Activated T-helper 1 cell treated with anti-CD3 and anti-CD28 coated beads, Interleukin-12 subunit alpha, Interleukin-12 subunit beta, Interleukin-2, Interleukin-4 antibody, amounts not matched to agents 30 ng/mL and 10 ng/mL and 1 ng/mL, durations not matched to agents 14 hours and 24 hours and 36 hours (primary cell): ENCODE measurements at regions not wholly inside any gene's neighbourhood (a gene's known extent, or its start where the extent isn't known, plus 50 kb on each side); places are given as distances from the start of the nearest gene placed in this dataset.
"Not testable (repeated sequence)": the region's sequence is repeated elsewhere in the genome, so short reads cannot be mapped to it uniquely, and the experiment has no call there.

ENCODE experiments used
- DNase-seq: peaks from one replicate; pipeline ENCODE4 v3.0.0; 2021; ENCODE audit warnings: low spot score
- H3K27ac Mint-ChIP-seq: one replicate; pipeline ENCODE4 v1.8.0; 2021; ENCODE audit warnings: mild to moderate bottlenecking, mixed read lengths
- H3K27me3 Mint-ChIP-seq: one replicate; pipeline ENCODE4 v1.8.0; 2022; ENCODE audit warnings: mild to moderate bottlenecking, moderate library complexity, mixed read lengths; ENCODE audit not compliant: insufficient read depth
- H3K36me3 Mint-ChIP-seq: one replicate; pipeline ENCODE4 v1.8.0; 2021; ENCODE audit warnings: low read depth, mixed read lengths
- H3K4me1 Mint-ChIP-seq: one replicate; pipeline ENCODE4 v1.8.0; 2021; ENCODE audit warnings: low read depth, mixed read lengths
- H3K4me3 Mint-ChIP-seq: one replicate; pipeline ENCODE4 v1.8.0; 2021; ENCODE audit warnings: mild to moderate bottlenecking, moderate library complexity, mixed read lengths
- H3K9me3 Mint-ChIP-seq: one replicate; pipeline ENCODE4 v1.8.0; 2021; ENCODE audit warnings: mixed read lengths
- intact Hi-C: fragments of 100-400 bp; cut with micrococcal nuclease; formaldehyde crosslinking; loops from one replicate; pipeline ENCODE4 v1.15.1; 2024

DNA sequence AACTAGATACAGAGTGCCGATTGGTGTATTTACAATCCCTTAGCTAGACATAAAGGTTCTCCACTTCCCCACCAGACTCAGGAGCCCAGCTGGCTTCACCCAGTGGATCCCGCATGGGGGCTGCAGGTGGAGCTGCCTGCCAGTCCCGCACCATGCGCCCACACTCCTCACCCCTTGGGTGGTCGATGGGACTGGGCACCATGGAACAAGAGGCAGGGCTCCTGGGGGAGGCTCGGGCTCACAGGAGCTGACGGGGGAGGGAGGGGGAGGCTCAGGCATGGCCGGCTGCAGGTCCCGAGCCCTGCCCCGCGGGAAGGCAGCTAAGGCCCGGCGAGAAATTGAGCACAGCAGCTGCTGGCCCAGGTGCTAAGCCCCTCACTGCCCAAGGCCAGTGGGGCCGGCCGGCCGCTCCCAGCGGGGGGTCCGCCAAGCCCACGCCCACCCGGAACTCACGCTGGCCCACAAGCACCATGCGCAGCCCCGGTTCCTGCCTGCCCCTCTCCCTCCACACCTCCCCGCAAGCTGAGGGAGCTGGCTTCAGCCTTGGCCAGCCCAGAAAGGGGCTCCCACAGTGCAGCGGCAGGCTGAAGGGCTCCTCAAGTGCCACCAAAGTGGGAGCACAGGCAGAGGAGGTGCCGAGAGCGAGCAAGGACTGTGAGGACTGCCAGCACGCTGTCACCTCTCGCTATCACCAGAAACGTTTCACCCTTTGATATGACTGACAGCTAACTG lies 1213.1 kb downstream of the SUCLG1 start:
- intact Hi-C loops, result not testable (repeated sequence)
- peaks cover 28% of the 10 kb centered on the region for H3K9me3 Mint-ChIP-seq

DNA sequence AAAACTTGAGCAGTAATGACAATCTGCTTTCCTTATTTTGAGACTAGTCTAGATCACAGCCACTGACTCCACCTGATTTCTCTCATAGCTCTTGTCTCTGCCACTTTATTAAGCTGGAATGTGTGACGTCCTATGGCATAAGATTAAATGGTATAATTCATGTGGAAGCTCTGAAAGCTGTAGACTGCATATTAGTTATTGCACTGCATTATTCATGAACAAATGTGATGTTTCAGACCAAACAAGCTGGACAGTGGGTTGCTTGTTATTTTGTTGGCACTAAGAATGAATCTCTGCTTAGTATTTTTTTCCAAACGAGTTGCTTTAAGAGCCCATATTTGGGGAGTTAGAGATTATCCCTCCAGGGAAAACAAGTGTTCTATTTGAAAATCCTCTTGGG lies 1218.5 kb downstream of the SUCLG1 start:
- Mint-ChIP-seq H3K27me3 (no peaks in the 10 kb centered on the region), H3K27ac (no peak overlapping the region), H3K36me3 (no peaks in the 10 kb centered on the region), H3K4me1 (no peaks in the 10 kb centered on the region), H3K9me3 (peaks cover 11% of the 10 kb centered on the region), H3K4me3 (no peak overlapping the region)
- intact Hi-C loops, result no loop called here
- DNase-seq, result no peak

More for the DNA sequence above, 1213.1 kb downstream of the SUCLG1 start:
- H3K27ac Mint-ChIP-seq, H3K36me3 Mint-ChIP-seq, DNase-seq, H3K27me3 Mint-ChIP-seq, H3K4me1 Mint-ChIP-seq, H3K4me3 Mint-ChIP-seq: not testable (repeated sequence)

DNA sequence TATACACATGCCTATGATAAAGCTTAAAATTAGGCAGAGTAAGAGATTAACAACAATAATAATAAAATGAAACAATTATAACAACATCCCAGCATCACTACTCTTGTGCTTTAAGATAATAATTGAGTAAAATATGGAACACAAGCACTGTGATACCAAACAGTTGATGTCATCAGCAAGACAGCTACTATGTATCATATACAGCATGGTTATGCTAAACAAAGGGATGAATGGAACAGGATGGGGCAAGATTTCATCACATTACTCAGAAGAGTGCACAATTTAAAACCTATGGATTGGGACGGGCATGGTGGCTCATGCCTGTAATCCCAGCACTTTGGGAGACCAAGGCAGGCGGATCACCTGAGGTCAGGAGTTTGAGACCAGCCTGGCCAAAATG lies 1221.0 kb downstream of the SUCLG1 start:
- no peak for DNase-seq
- intact Hi-C loops, result no loop called here
- H3K36me3 Mint-ChIP-seq, result no peaks in the 10 kb centered on the region
- H3K4me3 Mint-ChIP-seq, result no peak overlapping the region
- H3K4me1 Mint-ChIP-seq, result no peaks in the 10 kb centered on the region
- H3K9me3 Mint-ChIP-seq, result no peaks in the 10 kb centered on the region
- no peak overlapping the region for H3K27ac Mint-ChIP-seq
- H3K27me3 Mint-ChIP-seq, result no peaks in the 10 kb centered on the region

DNA sequence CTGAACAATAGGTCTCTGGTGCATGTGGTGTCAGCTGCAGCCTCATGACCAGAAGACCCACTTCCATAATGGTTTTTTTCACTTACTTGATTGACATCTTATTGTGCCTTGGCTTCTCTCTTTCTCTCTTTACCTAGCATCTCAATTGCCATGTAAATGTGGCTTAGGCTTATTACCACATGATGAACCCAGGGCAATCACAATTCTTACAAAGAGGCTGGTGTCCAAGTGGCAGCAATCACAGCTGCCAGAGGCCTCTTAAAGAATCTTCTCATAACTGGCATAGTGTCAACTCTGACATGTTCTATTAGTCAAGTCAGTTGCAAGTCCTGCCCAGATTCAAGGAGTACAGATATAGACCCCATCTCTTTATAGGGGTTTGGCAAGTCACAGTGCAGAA lies 1224.8 kb downstream of the SUCLG1 start:
- Mint-ChIP-seq H3K4me3 (no peak overlapping the region), H3K36me3 (no peaks in the 10 kb centered on the region), H3K4me1 (no peaks in the 10 kb centered on the region), H3K27me3 (no peaks in the 10 kb centered on the region), H3K9me3 (no peaks in the 10 kb centered on the region), H3K27ac (no peak overlapping the region)
- intact Hi-C loops, result no loop called here
- DNase-seq, result no peak

DNA sequence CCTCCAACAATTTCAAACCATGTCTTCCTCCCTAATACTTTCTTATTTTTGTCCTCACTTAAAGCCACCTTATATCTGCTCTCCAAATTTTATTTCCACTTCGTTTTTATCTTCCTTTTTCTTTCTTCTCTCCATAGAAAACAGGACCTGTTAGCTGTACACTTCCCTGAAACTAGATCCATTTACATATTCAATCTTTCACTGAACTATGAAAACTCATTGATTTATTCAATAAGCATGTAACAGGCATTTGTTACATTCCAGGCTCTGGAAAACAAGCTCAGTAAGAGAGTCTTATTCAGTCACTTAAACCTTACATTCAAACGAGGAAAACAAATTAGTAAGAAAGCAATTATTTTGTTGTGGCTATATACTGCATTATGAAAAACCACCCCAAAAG lies 1225.3 kb downstream of the SUCLG1 start:
- H3K4me1 Mint-ChIP-seq, result no peaks in the 10 kb centered on the region
- no peaks in the 10 kb centered on the region for H3K9me3 Mint-ChIP-seq
- H3K4me3 Mint-ChIP-seq, result no peak overlapping the region
- no peaks in the 10 kb centered on the region for H3K36me3 Mint-ChIP-seq
- DNase-seq, result no peak
- intact Hi-C loops, result no loop called here
- H3K27ac Mint-ChIP-seq, result no peak overlapping the region
- no peaks in the 10 kb centered on the region for H3K27me3 Mint-ChIP-seq

DNA sequence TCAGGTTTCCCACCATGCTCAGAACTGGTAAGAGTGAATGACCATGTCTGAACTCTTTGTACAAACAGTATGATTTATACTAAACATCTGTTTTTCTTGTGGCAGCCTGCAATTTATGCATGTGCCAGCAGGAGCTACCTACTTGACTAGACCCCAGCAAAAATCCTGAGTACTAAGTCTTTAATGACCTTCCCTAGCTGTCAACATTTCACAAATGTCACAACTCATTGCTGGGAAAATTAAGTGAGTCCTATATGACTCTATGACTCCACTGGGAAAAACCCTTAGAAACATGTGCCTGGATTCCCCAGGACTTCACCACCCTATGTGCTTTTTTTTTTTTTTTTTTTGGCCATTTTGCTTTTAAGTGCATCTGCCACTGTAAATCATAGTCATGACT lies 1225.8 kb downstream of the SUCLG1 start:
- intact Hi-C loops, result no loop called here
- H3K36me3 Mint-ChIP-seq, result no peaks in the 10 kb centered on the region
- H3K27ac Mint-ChIP-seq, result no peak overlapping the region
- no peaks in the 10 kb centered on the region for H3K9me3 Mint-ChIP-seq
- H3K4me1 Mint-ChIP-seq, result no peaks in the 10 kb centered on the region
- H3K4me3 Mint-ChIP-seq, result no peak overlapping the region
- H3K27me3 Mint-ChIP-seq, result no peaks in the 10 kb centered on the region
- no peak for DNase-seq

DNA sequence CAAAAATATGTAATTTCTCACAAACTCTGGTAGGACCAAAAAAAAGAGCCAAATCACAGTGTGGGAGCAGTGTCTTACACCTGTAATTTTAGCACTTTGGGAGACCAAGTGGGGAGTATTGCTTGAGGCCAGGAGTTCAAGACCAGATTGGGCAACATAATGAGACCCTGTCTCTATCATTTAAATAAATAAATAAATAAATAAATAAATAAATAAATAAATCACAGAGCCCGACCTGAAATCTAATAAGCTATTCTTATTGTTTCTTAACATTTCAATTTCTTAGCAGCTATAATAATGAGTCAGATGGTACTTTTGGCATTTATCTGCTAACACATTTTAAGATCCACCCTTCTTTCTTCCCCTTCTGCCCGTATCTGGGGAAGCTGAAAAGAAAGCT lies 1229.6 kb downstream of the SUCLG1 start:
- no peaks in the 10 kb centered on the region for H3K4me1 Mint-ChIP-seq
- intact Hi-C loops, result no loop called here
- H3K9me3 Mint-ChIP-seq, result no peaks in the 10 kb centered on the region
- no peak for DNase-seq
- H3K27ac Mint-ChIP-seq, result no peak overlapping the region
- H3K36me3 Mint-ChIP-seq, result no peaks in the 10 kb centered on the region
- H3K27me3 Mint-ChIP-seq, result no peaks in the 10 kb centered on the region
- no peak overlapping the region for H3K4me3 Mint-ChIP-seq

DNA sequence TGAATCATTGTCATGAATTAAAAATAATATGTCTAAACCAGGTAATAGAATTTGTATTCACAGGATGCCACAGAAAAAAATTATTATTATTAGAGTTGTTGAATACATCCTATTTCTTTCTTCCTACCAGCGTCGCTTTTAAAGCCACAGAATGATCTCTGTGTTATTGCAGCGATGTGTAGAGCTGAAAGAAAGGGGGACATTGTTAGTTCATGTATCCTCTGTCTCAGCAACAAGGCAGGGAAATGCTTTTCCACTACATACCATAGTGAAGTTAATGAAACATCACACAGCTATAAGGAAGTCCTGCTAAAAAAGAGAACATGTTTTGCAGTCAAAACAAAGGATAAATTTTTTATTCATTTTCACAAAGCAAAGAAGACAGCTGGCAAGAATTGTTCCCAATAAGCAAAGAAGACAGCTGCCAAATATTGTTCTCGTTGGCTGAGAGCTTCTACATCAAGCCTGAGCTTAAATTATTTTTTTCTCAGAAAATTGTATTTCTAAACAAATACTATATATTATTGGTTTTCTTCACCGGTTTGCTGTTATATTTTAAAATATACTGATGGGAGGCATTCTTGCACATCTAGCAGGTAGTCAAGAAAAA lies 1234.4 kb downstream of the SUCLG1 start:
- intact Hi-C loops, result no loop called here
- H3K27me3 Mint-ChIP-seq, result no peaks in the 10 kb centered on the region
- DNase-seq, result no peak

DNA sequence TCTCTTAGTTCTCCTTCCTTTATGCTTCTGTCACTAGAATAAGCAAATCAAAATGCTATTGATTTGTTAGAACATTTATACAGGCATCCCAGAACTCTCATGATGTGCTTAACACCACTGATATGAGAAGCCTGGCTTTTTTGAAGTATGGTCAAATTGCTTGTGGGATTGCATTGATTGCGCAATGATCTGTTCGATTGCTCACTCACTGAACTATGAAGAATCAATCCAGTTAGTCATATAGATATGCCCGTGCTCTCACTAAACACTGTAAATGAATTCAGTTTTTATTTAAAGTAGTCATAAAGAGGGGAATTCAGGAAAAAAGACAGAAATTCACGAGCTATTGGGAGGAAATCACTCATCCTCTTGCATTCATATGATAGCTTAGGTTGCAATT lies 1237.8 kb downstream of the SUCLG1 start:
- Mint-ChIP-seq H3K36me3 (no peaks in the 10 kb centered on the region), H3K27ac (no peak overlapping the region), H3K27me3 (no peaks in the 10 kb centered on the region), H3K4me3 (no peak overlapping the region), H3K4me1 (no peaks in the 10 kb centered on the region), H3K9me3 (no peaks in the 10 kb centered on the region)
- DNase-seq, result no peak
- intact Hi-C loops, result no loop called here

More for the DNA sequence above, 1234.4 kb downstream of the SUCLG1 start:
- Mint-ChIP-seq H3K9me3 (no peaks in the 10 kb centered on the region), H3K4me3 (no peak overlapping the region), H3K27ac (no peak overlapping the region), H3K4me1 (no peaks in the 10 kb centered on the region), H3K36me3 (no peaks in the 10 kb centered on the region)

DNA sequence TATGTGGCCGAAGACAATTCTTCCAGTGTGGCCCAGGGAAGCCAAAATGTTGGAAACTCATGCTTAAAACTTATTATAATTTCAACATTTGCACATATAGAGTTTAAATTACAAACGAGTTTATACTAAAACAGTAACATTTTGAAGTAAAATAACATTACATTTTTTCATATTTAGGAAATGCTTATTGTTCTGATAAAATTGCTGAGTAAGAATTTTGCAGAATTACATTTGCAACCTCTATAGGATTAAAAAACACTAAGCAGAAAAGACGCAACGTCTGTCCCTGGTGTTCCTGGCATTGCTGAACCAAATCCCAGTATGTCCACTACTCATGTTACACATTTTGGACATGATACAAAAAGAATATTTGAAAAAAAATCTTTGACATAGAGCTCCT lies 1241.2 kb downstream of the SUCLG1 start:
- no peak overlapping the region for H3K27ac Mint-ChIP-seq
- intact Hi-C loops, result no loop called here
- H3K36me3 Mint-ChIP-seq, result no peaks in the 10 kb centered on the region
- H3K27me3 Mint-ChIP-seq, result no peaks in the 10 kb centered on the region
- no peak overlapping the region for H3K4me3 Mint-ChIP-seq
- DNase-seq, result no peak
- no peaks in the 10 kb centered on the region for H3K9me3 Mint-ChIP-seq
- no peaks in the 10 kb centered on the region for H3K4me1 Mint-ChIP-seq

DNA sequence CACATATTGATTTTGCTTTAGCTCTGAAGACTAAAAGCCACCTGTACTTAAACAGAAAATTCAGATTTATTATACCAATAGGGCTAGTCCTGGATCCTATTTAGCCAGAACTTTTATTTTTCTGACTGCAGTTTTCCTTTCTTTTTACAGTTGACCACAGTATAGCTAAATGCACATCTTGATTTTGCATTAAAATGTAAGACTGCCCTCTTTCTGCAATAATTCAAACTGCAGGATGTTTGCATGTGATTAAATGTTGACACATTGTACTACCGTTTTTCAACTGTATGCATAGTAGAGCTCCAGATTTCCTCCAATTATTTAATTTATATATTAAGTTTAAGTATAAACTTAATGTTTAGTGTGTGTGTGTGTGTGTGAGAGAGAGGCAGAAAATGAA lies 1262.9 kb downstream of the SUCLG1 start:
- Mint-ChIP-seq H3K27me3 (no peaks in the 10 kb centered on the region), H3K27ac (no peak overlapping the region), H3K36me3 (no peaks in the 10 kb centered on the region), H3K9me3 (no peaks in the 10 kb centered on the region), H3K4me1 (no peaks in the 10 kb centered on the region), H3K4me3 (no peak overlapping the region)
- intact Hi-C loops, result no loop called here
- DNase-seq, result no peak

DNA sequence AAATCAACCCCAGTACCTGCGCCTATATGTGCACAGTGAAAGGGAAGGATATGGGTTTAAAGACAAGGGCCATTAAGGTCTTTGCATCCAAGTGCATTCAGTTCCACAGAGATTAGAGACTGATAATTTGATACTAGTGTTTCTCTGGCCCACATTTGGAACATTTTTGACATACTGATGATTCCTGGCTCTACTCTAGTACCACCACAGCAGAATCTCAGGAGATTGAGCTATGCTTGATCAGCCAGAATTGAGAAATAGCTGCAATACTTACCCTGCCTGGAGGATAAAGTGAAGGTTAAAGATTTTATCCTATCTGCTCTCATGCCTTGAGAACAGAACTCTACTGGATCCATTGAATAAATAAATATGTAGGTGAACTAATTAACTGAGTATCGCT lies 1267.8 kb downstream of the SUCLG1 start:
- Mint-ChIP-seq H3K4me1 (no peaks in the 10 kb centered on the region), H3K36me3 (no peaks in the 10 kb centered on the region), H3K4me3 (no peak overlapping the region), H3K27me3 (no peaks in the 10 kb centered on the region), H3K9me3 (no peaks in the 10 kb centered on the region), H3K27ac (no peak overlapping the region)
- DNase-seq, result no peak
- intact Hi-C loops, result no loop called here

DNA sequence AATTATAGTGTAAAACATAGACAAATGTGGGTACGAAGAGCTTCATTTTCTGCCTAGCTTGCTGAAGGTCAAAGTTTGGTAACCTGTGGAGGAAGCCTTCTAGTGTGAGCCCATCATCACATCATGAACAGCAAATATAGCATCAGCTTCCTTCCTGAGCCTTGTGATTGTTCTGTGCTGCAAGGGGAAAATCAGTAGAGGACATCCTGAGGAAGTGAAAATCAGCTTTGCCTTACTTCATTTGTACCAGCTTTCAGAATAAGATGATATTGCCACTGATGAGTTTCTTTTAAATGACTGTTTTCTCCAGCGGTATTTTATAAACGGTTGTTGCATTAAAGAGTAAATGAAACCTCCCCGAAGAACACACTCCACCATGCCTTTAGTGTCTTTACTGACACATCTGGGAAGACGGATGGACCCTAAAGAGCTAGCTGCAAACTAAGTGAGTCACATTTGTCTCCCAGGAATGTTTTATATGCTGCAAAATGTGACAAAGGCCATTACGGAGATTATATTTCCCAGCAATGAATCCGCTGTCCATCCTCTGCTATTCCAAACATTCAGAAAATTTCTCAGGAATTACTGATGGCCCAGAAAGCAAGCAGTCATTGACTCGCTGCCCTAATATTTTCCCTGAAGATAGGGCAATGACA lies 1272.8 kb downstream of the SUCLG1 start:
- no peaks in the 10 kb centered on the region for H3K36me3 Mint-ChIP-seq

More for the DNA sequence above, 1272.8 kb downstream of the SUCLG1 start:
- Mint-ChIP-seq H3K4me1 (no peaks in the 10 kb centered on the region), H3K27me3 (no peaks in the 10 kb centered on the region), H3K9me3 (no peaks in the 10 kb centered on the region), H3K4me3 (no peak overlapping the region), H3K27ac (no peak overlapping the region)
- intact Hi-C loops, result no loop called here
- DNase-seq, result no peak
